ENCODE measurements at regions not wholly inside any gene's neighbourhood (a gene's known extent, or its start where the extent isn't known, plus 50 kb on each side); places are given as distances from the start of the nearest gene placed in this dataset.

GRCh38 chr20:9015984-9016324, 52.9 kb upstream of the PLCB4 start:
- Mint-ChIP-seq H3K4me3 (no peak overlapping the region), H3K27ac (no peak overlapping the region), H3K9me3 (no peaks in the 10 kb centered on the region), H3K36me3 (no peaks in the 10 kb centered on the region), H3K27me3 (no peaks in the 10 kb centered on the region), H3K4me1 (no peaks in the 10 kb centered on the region)
- DNase-seq: no peak
- CTCF ChIA-PET: no interaction called here

- Mint-ChIP-seq H3K36me3 (no peaks in the 10 kb centered on the region), H3K9me3 (peaks cover 3% of the 10 kb centered on the region), H3K4me1 (no peaks in the 10 kb centered on the region), H3K4me3 (no peak overlapping the region), H3K27me3 (no peaks in the 10 kb centered on the region), H3K27ac (no peak overlapping the region)
- no peak for DNase-seq
- CTCF ChIA-PET: no interaction called here
Measured at GRCh38 chr20:9018346-9018745, 50.5 kb upstream of the PLCB4 start.
